Lung (tissue), 11 donors: ENCODE measurements at regions not wholly inside any gene's neighbourhood (a gene's known extent, or its start where the extent isn't known, plus 50 kb on each side); places are given as distances from the start of the nearest gene placed in this dataset.

ENCODE experiments used
- ATAC-seq: fragments of 200-7000 bp; cut with Tn5 transposase; one replicate; pipeline ENCODE4 v1.9.1; 2020; ENCODE audit warnings: moderate number of reproducible peaks; ENCODE audit not compliant: insufficient read depth, low FRiP score
- DNase-seq, 3 donors: peaks; one replicate each; pipeline ENCODE4 v3.0.0-alpha.2; 2013 to 2017
- H3K27ac ChIP-seq, 2 donors: one replicate each; pipeline ENCODE4 v1.5.1; 2013; ENCODE audit warnings: mild to moderate bottlenecking in 2 of 2, moderate library complexity in 2 of 2, control low read depth in 1 of 2, inconsistent platforms in 1 of 2, low read depth in 1 of 2, low read length in 1 of 2
- H3K27me3 ChIP-seq, 3 donors: one replicate each; pipeline ENCODE4 v1.5.1; 2013; ENCODE audit warnings: low read length in 2 of 3; ENCODE audit not compliant: control insufficient read depth in 3 of 3, insufficient read depth in 3 of 3
- H3K36me3 ChIP-seq, 4 donors: one replicate each; pipeline ENCODE4 v1.5.1; 2013; ENCODE audit warnings: low read length in 4 of 4, mild to moderate bottlenecking in 1 of 4, moderate library complexity in 1 of 4; ENCODE audit not compliant: control insufficient read depth in 4 of 4, insufficient read depth in 4 of 4
- H3K4me1 ChIP-seq, 5 donors: one replicate each; pipeline ENCODE4 v1.5.1; 2013; ENCODE audit warnings: low read length in 5 of 5, mild to moderate bottlenecking in 2 of 5, moderate library complexity in 1 of 5; ENCODE audit not compliant: control insufficient read depth in 5 of 5, insufficient read depth in 5 of 5
- H3K4me3 ChIP-seq: one replicate; pipeline ENCODE4 v1.5.1; 2013; ENCODE audit warnings: mild to moderate bottlenecking, control low read depth, moderate library complexity
- H3K9ac ChIP-seq, 2 donors: one replicate each; pipeline ENCODE4 v1.5.1; 2013; ENCODE audit warnings: low read length in 2 of 2, control low read depth in 1 of 2; ENCODE audit not compliant: insufficient read depth in 1 of 2
- H3K9me3 ChIP-seq, 4 donors: one replicate each; pipeline ENCODE4 v1.5.1; 2013; ENCODE audit warnings: low read length in 3 of 4, mild to moderate bottlenecking in 1 of 4, moderate library complexity in 1 of 4; ENCODE audit not compliant: control insufficient read depth in 4 of 4, insufficient read depth in 3 of 4
- CTCF ChIP-seq: IDR thresholded peaks from 2 replicates; pipeline ENCODE4 v1.5.1; 2012; ENCODE audit warnings: mild to moderate bottlenecking; ENCODE audit errors: control extremely low read depth, extremely low read depth
- WGBS, 2 donors: extraction: QIAGEN DNeasy Blood & Tissue Kit; methylation state at CpG; one replicate each; pipeline ENCODE4 v1.1.7; 2013; 5-methylcytosine and 5-hydroxymethylcytosine counted together
- donor health status: control.
- donor health status: control.
- donor health status: Bipolar disorder and iron deficiency.
- donor health status: healthy.
- donor health status: DM: yes; HTN: yes; CAD: no.

GRCh38 chr3:127072221-127072771 is 89.4 kb downstream of the PLXNA1 start:
- H3K9ac ChIP-seq, result no peak overlapping the region
- H3K27me3 ChIP-seq, result no peaks in the 10 kb centered on the region
- no peaks in the 10 kb centered on the region for H3K36me3 ChIP-seq
- TF ChIP-seq CTCF, result no peak
- ATAC-seq (no peak), DNase-seq (no peak)
- H3K9me3 ChIP-seq, result peaks cover 0 to 3% (median 0%) of the 10 kb centered on the region in 4 donors
- H3K4me3 ChIP-seq, result no peak overlapping the region
- 78 to 88% methylated on average over 10 of the region's 10 CpGs for WGBS, 2 donors
- no peak overlapping the region for H3K27ac ChIP-seq
- peaks cover 0 to 28% (median 15%) of the 10 kb centered on the region in 5 donors for H3K4me1 ChIP-seq

GRCh38 chr3:127072971-127073783 is 90.3 kb downstream of the PLXNA1 start:
- WGBS, 2 donors, result 70 to 82% methylated on average over 15 to 16 of the region's 16 CpGs
- peak; percentile 23 to 66 (median 29) for DNase-seq

GRCh38 chr3:127073941-127074820 is 91.3 kb downstream of the PLXNA1 start:
- no peak for TF ChIP-seq CTCF
- no peaks in the 10 kb centered on the region for H3K9me3 ChIP-seq
- no peak overlapping the region for H3K27ac ChIP-seq
- no peaks in the 10 kb centered on the region for H3K27me3 ChIP-seq
- H3K9ac ChIP-seq, result no peak overlapping the region
- H3K4me3 ChIP-seq, result no peak overlapping the region
- ATAC-seq, result no peak
- H3K4me1 ChIP-seq, result peaks cover 0 to 28% (median 15%) of the 10 kb centered on the region in 5 donors
- DNase-seq, result peak; percentile 40 to 90 (median 83)
- 60 to 74% methylated on average over 7 of the region's 7 CpGs for WGBS, 2 donors
- no peaks in the 10 kb centered on the region for H3K36me3 ChIP-seq

More at GRCh38 chr3:127072971-127073783, 90.3 kb downstream of the PLXNA1 start:
- no peak overlapping the region for H3K4me3 ChIP-seq
- H3K9ac ChIP-seq, result peak overlapping the region in 1 of 2 donors; percentile 23
- H3K27me3 ChIP-seq, result no peaks in the 10 kb centered on the region
- no peaks in the 10 kb centered on the region for H3K36me3 ChIP-seq
- H3K27ac ChIP-seq, result no peak overlapping the region
- peaks cover 0 to 28% (median 15%) of the 10 kb centered on the region in 5 donors for H3K4me1 ChIP-seq
- no peak for ATAC-seq
- peaks cover 0 to 3% (median 0%) of the 10 kb centered on the region in 4 donors for H3K9me3 ChIP-seq
- TF ChIP-seq CTCF, result no peak
